GM12892 (cell line): ENCODE measurements at regions not wholly inside any gene's neighbourhood (a gene's known extent, or its start where the extent isn't known, plus 50 kb on each side); places are given as distances from the start of the nearest gene placed in this dataset.
"Not testable (repeated sequence)": the region's sequence is repeated elsewhere in the genome, so short reads cannot be mapped to it uniquely, and the experiment has no call there.

Experiments
- DNase-seq: peaks from one replicate; pipeline ENCODE4 v3.0.0; 2011; ENCODE audit not compliant: insufficient read length
- FAIRE-seq: peaks from 2 replicates; lab custom pipeline; 2011; peaks lifted over from hg19 to GRCh38; lab: Jason Lieb, UNC
- POLR2A ChIP-seq: IDR thresholded peaks from 2 replicates; pipeline ENCODE4 v1.6.1; 2011; ENCODE audit warnings: low read depth, low read length, control low read depth
- POLR2AphosphoS5 ChIP-seq: IDR thresholded peaks from 2 replicates; pipeline ENCODE4 v1.6.1; 2011; ENCODE audit warnings: low read depth, low read length, control low read depth
- TAF1 ChIP-seq: IDR thresholded peaks from 2 replicates; pipeline ENCODE4 v1.6.1; 2011; ENCODE audit warnings: low read depth, mild to moderate bottlenecking, control low read depth, low read length, borderline replicate concordance

GRCh38 chr2:186934420-186934819, 85.5 kb upstream of the ZSWIM2 start:
- no peak for TF ChIP-seq TAF1
- no peak for TF ChIP-seq POLR2A
- TF ChIP-seq POLR2AphosphoS5: no peak
- FAIRE-seq: no peak

DNA sequence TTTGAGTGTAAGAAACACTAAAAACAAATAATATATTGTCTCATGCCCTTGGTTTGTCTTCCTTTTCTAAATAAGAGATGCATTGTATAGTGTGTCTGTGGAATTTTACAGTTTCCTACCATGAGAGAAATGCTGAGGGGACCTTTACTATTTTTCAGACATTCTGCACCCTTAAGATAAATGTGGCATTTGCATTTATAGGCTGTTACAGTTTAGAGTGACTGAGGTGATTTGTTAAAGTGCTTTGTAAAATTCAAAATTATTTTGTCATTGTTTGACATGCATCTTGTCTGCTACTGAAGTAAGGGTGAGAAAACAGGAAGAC, 78.9 kb upstream of the ZSWIM2 start:
- DNase-seq: no peak
- no peak for FAIRE-seq
- TF ChIP-seq POLR2AphosphoS5 (no peak), POLR2A (no peak), TAF1 (no peak)

More at GRCh38 chr2:186934420-186934819, 85.5 kb upstream of the ZSWIM2 start:
- DNase-seq: no peak

- no peak for FAIRE-seq
- TF ChIP-seq POLR2AphosphoS5: no peak
- TF ChIP-seq POLR2A: no peak
- TF ChIP-seq TAF1: no peak
- DNase-seq: no peak
Observed at GRCh38 chr2:186927185-186927866, 78.4 kb upstream of the ZSWIM2 start.

GRCh38 chr2:186925514-186925913, 76.5 kb upstream of the ZSWIM2 start:
- TF ChIP-seq TAF1 (no peak), POLR2AphosphoS5 (no peak), POLR2A (no peak)
- no peak for FAIRE-seq
- no peak for DNase-seq

DNA sequence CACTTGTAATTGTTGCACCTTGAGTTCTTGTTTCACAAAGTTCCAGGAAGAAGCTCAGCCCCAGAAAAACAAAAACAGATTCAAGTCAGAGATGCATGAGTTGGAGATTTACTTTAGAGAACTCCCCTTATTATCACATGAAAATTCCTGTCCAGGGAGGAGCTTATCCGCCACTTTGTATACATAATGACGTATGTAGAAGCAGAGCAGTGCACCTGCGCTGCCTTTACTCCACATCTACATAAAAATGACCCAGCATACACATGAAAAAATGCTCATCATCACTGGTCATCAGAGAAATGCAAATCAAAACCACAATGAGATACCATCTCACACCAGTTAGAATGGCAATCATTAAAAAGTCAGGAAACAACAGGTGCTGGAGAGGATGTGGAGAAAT, 73.3 kb upstream of the ZSWIM2 start:
- not testable (repeated sequence) for FAIRE-seq, DNase-seq

- TF ChIP-seq POLR2A: no peak
- TF ChIP-seq POLR2AphosphoS5: no peak
- TF ChIP-seq TAF1: no peak
- DNase-seq: no peak
- no peak for FAIRE-seq
Observed at GRCh38 chr2:186919296-186919695, 70.3 kb upstream of the ZSWIM2 start.

- FAIRE-seq (no peak), DNase-seq (no peak)
- TF ChIP-seq TAF1 (no peak), POLR2A (no peak), POLR2AphosphoS5 (no peak)
Observed at GRCh38 chr2:186918495-186918894, 69.5 kb upstream of the ZSWIM2 start.

GRCh38 chr2:186917866-186918265, 68.9 kb upstream of the ZSWIM2 start:
- DNase-seq (no peak), FAIRE-seq (no peak)
- TF ChIP-seq TAF1 (no peak), POLR2A (no peak)

DNA sequence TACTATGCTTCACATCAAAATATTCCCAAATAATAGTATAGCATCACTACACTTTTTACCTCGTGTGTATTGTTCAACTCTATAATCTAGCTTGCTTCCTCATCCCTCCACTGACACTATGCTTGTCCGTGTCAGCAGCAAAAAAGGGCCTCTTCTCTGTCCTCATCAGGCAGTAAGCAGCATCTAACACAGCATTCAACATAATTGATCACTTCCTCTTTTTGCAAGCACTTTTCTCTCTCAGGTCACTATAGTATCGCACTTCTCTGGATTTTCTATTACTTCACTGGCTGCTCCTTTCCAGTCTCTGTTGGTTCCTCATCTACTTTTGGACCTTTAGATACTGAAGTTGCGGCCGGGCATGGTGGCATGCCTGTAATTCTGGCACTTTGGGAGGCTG, 64.9 kb upstream of the ZSWIM2 start:
- TF ChIP-seq POLR2A (no peak), POLR2AphosphoS5 (no peak), TAF1 (no peak)
- FAIRE-seq: peak; percentile 78
- peak; percentile 4 for DNase-seq

DNA sequence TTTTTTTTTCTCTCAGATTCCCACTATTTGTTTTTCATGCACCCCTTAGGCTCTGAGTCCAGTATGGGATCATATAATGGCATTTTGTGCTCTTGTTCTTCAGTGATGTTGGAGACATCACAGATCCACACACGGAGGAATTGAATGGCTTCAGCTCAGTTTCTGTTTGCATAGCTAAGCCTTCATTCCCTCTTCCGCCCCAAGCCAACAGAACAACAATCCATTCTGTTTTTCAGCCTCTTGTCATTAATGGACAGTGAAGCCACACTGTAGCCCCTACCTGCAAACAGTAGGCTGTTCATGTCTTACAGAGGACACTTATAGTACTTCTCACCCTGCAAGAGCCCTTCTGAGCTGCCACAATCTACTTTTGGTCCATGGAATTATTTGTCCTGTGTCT, 64.0 kb upstream of the ZSWIM2 start:
- TF ChIP-seq POLR2A (no peak), TAF1 (no peak), POLR2AphosphoS5 (no peak)
- no peak for FAIRE-seq
- DNase-seq: no peak

- DNase-seq (no peak), FAIRE-seq (no peak)
- no peak for TF ChIP-seq POLR2A
- no peak for TF ChIP-seq TAF1
- no peak for TF ChIP-seq POLR2AphosphoS5
Observed at GRCh38 chr2:186911551-186912085, 62.6 kb upstream of the ZSWIM2 start.

- no peak for DNase-seq
- FAIRE-seq: no peak
- TF ChIP-seq POLR2A (no peak), POLR2AphosphoS5 (no peak), TAF1 (no peak)
Observed at GRCh38 chr2:186910996-186911395, 62.0 kb upstream of the ZSWIM2 start.

GRCh38 chr2:186909095-186909494, 60.1 kb upstream of the ZSWIM2 start:
- FAIRE-seq: no peak
- no peak for TF ChIP-seq POLR2AphosphoS5
- TF ChIP-seq TAF1: no peak
- no peak for TF ChIP-seq POLR2A
- DNase-seq: no peak

DNA sequence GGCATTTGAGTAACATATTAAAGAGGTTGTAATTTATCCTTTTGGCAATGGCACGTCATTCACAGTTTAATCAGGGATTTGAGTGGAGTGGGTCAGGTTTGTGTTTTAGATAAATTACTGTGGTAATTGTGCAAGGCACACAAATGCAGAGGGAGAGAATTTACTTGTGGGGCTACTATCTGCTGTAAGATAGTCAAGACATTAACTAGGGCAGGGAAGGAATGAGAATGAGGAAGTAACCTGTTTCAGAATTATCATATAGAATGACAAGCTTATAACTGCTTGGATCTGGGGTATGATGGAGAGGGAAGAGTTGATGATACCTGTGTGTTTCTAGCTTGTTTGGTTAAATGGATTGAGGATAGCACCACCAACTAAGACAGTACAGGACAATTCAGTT, 58.9 kb upstream of the ZSWIM2 start:
- TF ChIP-seq POLR2A (no peak), TAF1 (no peak), POLR2AphosphoS5 (no peak)
- DNase-seq (no peak), FAIRE-seq (no peak)
